ENCODE measurements at regions not wholly inside any gene's neighbourhood (a gene's known extent, or its start where the extent isn't known, plus 50 kb on each side); places are given as distances from the start of the nearest gene placed in this dataset.

DNA sequence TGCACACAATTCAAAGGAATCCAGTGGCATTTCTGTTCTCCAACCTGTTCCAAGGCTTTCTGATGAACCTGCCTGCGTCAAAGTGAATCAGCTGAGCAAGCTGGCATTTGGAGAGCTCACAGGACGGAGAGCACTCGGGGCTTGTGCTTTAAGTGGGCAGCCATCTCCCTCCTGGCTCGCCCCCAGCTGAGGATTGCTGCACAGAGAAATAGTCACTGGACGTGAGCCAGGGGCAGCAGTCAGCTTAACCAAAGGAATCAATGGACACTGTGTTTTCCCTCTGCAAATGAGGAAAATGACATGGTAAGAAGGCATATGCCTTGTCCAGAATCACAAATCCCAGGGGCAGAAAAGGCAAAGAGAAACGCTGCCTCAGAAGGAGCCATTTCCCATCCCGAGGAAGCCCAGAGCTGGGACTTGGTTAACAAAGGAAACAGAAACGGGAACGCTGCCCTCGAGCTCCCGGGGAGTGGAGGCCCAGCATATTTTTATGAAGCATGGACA, 299.4 kb downstream of the ZSWIM6 start:
- H4K20me1 ChIP-seq (ENCODE audit: control insufficient read depth, insufficient read depth, low read depth, low read length) = no peaks in the 10 kb centered on the region
- H3K36me3 ChIP-seq (ENCODE audit: control insufficient read depth, low read length) = no peaks in the 10 kb centered on the region
- H3K9me2 ChIP-seq (replicated peaks; ENCODE audit: control insufficient read depth, low read length) = no peaks in the 10 kb centered on the region
- no peaks in the 10 kb centered on the region for H3K4me1 ChIP-seq (ENCODE audit: control insufficient read depth, low read length)
- no peak overlapping the region for H3K4me3 ChIP-seq (ENCODE audit: low read length)
- 0 out of 2 replicates have a peak, but pooled peaks cover 5% of the 10 kb centered on the region for H3K27me3 ChIP-seq (ENCODE audit: control insufficient read depth, low read length)
- no peaks in the 10 kb centered on the region; the same call in 1 of the 2 replicates for H3K9me3 ChIP-seq (ENCODE audit: control insufficient read depth, insufficient read depth, low read length)
- H3F3A ChIP-seq (ENCODE audit: control insufficient read depth, insufficient read depth) = no peaks in the 10 kb centered on the region
- H3K79me2 ChIP-seq (ENCODE audit: control insufficient read depth, low read length) = no peaks in the 10 kb centered on the region
- no peak overlapping the region for H3K4me2 ChIP-seq (ENCODE audit: low read length)
- no peak for TF ChIP-seq EZH2phosphoT487 (IDR thresholded peaks at IDR 0.05; ENCODE audit: borderline replicate concordance, low read length)
- TF ChIP-seq, protein P1, sequence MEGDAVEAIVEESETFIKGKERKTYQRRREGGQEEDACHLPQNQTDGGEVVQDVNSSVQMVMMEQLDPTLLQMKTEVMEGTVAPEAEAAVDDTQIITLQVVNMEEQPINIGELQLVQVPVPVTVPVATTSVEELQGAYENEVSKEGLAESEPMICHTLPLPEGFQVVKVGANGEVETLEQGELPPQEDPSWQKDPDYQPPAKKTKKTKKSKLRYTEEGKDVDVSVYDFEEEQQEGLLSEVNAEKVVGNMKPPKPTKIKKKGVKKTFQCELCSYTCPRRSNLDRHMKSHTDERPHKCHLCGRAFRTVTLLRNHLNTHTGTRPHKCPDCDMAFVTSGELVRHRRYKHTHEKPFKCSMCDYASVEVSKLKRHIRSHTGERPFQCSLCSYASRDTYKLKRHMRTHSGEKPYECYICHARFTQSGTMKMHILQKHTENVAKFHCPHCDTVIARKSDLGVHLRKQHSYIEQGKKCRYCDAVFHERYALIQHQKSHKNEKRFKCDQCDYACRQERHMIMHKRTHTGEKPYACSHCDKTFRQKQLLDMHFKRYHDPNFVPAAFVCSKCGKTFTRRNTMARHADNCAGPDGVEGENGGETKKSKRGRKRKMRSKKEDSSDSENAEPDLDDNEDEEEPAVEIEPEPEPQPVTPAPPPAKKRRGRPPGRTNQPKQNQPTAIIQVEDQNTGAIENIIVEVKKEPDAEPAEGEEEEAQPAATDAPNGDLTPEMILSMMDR (IDR thresholded peaks at IDR 0.05; ENCODE audit: low read depth, low read length, poor library complexity, severe bottlenecking) = no peak
- no peak overlapping the region for H3K27ac ChIP-seq (ENCODE audit: low read depth, low read length)

DNA sequence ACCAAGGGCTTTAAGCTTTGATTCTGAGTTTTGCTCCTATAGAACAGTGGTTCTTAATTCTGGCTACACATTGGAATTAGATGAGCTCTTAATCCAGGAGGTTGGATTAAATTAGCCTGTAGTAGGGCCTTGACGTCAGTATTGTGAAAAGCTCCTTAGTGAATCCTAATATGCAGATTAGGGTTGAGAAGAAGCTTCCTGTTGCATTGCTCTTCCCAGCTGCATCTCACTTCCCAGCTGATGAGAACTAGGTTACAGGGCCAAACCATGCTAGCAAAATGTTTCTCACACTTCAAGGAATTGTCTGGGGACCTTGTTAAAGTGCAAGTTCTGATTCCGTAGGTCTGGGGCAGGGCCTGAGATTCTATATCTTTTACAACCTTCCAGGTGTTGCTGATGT, 300.0 kb downstream of the ZSWIM6 start:
- Histone ChIP-seq H3K4me3 (ENCODE audit: low read length) (no peak overlapping the region), H3F3A (ENCODE audit: control insufficient read depth, insufficient read depth) (no peaks in the 10 kb centered on the region), H3K79me2 (ENCODE audit: control insufficient read depth, low read length) (no peaks in the 10 kb centered on the region), H3K9me2 (replicated peaks; ENCODE audit: control insufficient read depth, low read length) (no peaks in the 10 kb centered on the region), H3K36me3 (ENCODE audit: control insufficient read depth, low read length) (no peaks in the 10 kb centered on the region), H3K27me3 (ENCODE audit: control insufficient read depth, low read length) (0 out of 2 replicates have a peak, but pooled peaks cover under 1% of the 10 kb centered on the region), H3K9me3 (ENCODE audit: control insufficient read depth, insufficient read depth, low read length) (no peaks in the 10 kb centered on the region), H3K4me1 (ENCODE audit: control insufficient read depth, low read length) (no peaks in the 10 kb centered on the region), H3K4me2 (ENCODE audit: low read length) (no peak overlapping the region), H3K27ac (ENCODE audit: low read depth, low read length) (no peak overlapping the region), H4K20me1 (ENCODE audit: control insufficient read depth, insufficient read depth, low read depth, low read length) (no peaks in the 10 kb centered on the region)
- TF ChIP-seq, protein P1 (IDR thresholded peaks at IDR 0.05; ENCODE audit: low read depth, low read length, poor library complexity, severe bottlenecking) = no peak
- no peak for TF ChIP-seq EZH2phosphoT487 (IDR thresholded peaks at IDR 0.05; ENCODE audit: borderline replicate concordance, low read length)

DNA sequence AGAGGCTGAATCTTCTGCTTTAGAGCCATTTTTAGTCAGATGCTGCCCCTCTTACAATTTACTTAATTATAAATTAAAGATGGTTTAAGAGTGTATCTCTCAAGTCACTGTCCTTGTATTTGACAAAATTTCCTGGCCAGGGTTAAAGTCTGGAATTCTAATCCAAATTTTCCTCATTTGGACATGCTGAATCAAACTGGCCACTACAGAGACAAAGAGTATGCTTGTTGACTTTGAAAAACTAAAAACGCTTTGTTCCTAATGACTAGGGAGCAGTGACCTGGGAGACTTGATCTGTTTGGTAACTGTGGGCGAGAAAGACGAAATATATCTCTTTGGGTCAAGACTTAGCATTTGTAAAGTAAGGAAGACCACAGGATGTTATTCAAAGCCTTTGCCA, 303.2 kb downstream of the ZSWIM6 start:
- no peak for TF ChIP-seq EZH2phosphoT487 (IDR thresholded peaks at IDR 0.05; ENCODE audit: borderline replicate concordance, low read length)
- TF ChIP-seq, protein P1 (IDR thresholded peaks at IDR 0.05; ENCODE audit: low read depth, low read length, poor library complexity, severe bottlenecking) = no peak
- H3K9me2 ChIP-seq (replicated peaks; ENCODE audit: control insufficient read depth, low read length) = no peaks in the 10 kb centered on the region
- no peak overlapping the region for H3K4me2 ChIP-seq (ENCODE audit: low read length)
- no peaks in the 10 kb centered on the region for H3K79me2 ChIP-seq (ENCODE audit: control insufficient read depth, low read length)
- no peak overlapping the region for H3K27ac ChIP-seq (ENCODE audit: low read depth, low read length)
- no peaks in the 10 kb centered on the region for H3K9me3 ChIP-seq (ENCODE audit: control insufficient read depth, insufficient read depth, low read length)
- H3K4me1 ChIP-seq (ENCODE audit: control insufficient read depth, low read length) = no peaks in the 10 kb centered on the region
- H3K4me3 ChIP-seq (ENCODE audit: low read length) = no peak overlapping the region
- H3F3A ChIP-seq (ENCODE audit: control insufficient read depth, insufficient read depth) = no peaks in the 10 kb centered on the region
- no peaks in the 10 kb centered on the region for H4K20me1 ChIP-seq (ENCODE audit: control insufficient read depth, insufficient read depth, low read depth, low read length)
- H3K27me3 ChIP-seq (ENCODE audit: control insufficient read depth, low read length) = no peaks in the 10 kb centered on the region
- H3K36me3 ChIP-seq (ENCODE audit: control insufficient read depth, low read length) = no peaks in the 10 kb centered on the region

All from DOHH2 (cell line).